GM23248 (cell line): ENCODE measurements at regions not wholly inside any gene's neighbourhood (a gene's known extent, or its start where the extent isn't known, plus 50 kb on each side); places are given as distances from the start of the nearest gene placed in this dataset.

ENCODE experiments used
- DNase-seq: peaks from one replicate; pipeline ENCODE4 v3.0.0-alpha.2; 2015
- H2AFZ ChIP-seq: fragments of 200-600 bp; sonication (generic); 2 replicates; pipeline ENCODE4 v1.6.1; 2016; ENCODE audit warnings: antibody characterized with exemption
- H3F3A ChIP-seq: fragments of 200-600 bp; sonication (generic); 2 replicates; pipeline ENCODE4 v1.6.1; 2016; ENCODE audit warnings: mild to moderate bottlenecking, antibody characterized with exemption, mixed run types; ENCODE audit not compliant: insufficient read depth
- H3K27ac ChIP-seq: fragments of 200-600 bp; sonication (generic); 2 replicates; pipeline ENCODE4 v1.5.1; 2016; ENCODE audit warnings: mild to moderate bottlenecking
- H3K27me3 ChIP-seq: fragments of 200-600 bp; sonication (generic); replicated peaks from 2 replicates; pipeline ENCODE4 v1.6.1; 2016; ENCODE audit warnings: mild to moderate bottlenecking; ENCODE audit not compliant: insufficient read depth
- H3K36me3 ChIP-seq: fragments of 200-600 bp; sonication (generic); 2 replicates; pipeline ENCODE4 v1.6.1; 2016; ENCODE audit warnings: low read depth, mild to moderate bottlenecking
- H3K4me1 ChIP-seq: fragments of 200-600 bp; sonication (generic); 2 replicates; pipeline ENCODE4 v1.6.1; 2016; ENCODE audit warnings: mild to moderate bottlenecking; ENCODE audit not compliant: insufficient read depth
- H3K4me2 ChIP-seq: fragments of 200-600 bp; sonication (generic); one replicate; pipeline ENCODE4 v1.6.1; 2016; ENCODE audit warnings: mild to moderate bottlenecking; ENCODE audit not compliant: unreplicated experiment
- H3K4me3 ChIP-seq: fragments of 200-600 bp; sonication (generic); 2 replicates; pipeline ENCODE4 v1.5.1; 2016; ENCODE audit warnings: mild to moderate bottlenecking
- H3K79me2 ChIP-seq: fragments of 200-600 bp; sonication (generic); 2 replicates; pipeline ENCODE4 v1.6.1; 2016; ENCODE audit warnings: mild to moderate bottlenecking; ENCODE audit not compliant: insufficient read depth
- H3K9ac ChIP-seq: fragments of 200-600 bp; sonication (generic); 2 replicates; pipeline ENCODE4 v1.6.1; 2016; ENCODE audit warnings: mild to moderate bottlenecking
- H3K9me2 ChIP-seq: fragments of 200-600 bp; sonication (generic); 2 replicates; pipeline ENCODE4 v1.6.1; 2016; ENCODE audit warnings: mixed run types, mild to moderate bottlenecking, moderate library complexity; ENCODE audit not compliant: insufficient read depth
- H3K9me3 ChIP-seq: fragments of 200-600 bp; sonication (generic); one replicate; pipeline ENCODE4 v1.6.1; 2017; ENCODE audit warnings: low read depth
- H4K20me1 ChIP-seq: fragments of 200-600 bp; sonication (generic); 2 replicates; pipeline ENCODE4 v1.6.0; 2016; ENCODE audit not compliant: insufficient read depth
- EZH2 ChIP-seq: fragments of 200-600 bp; sonication (generic); IDR thresholded peaks from 2 replicates; pipeline ENCODE4 v1.6.1; 2018; ENCODE audit warnings: antibody characterized with exemption, mild to moderate bottlenecking; ENCODE audit not compliant: insufficient read depth, poor library complexity, severe bottlenecking
- EZH2phosphoT487 ChIP-seq: fragments of 200-600 bp; sonication (generic); IDR thresholded peaks from 2 replicates; pipeline ENCODE4 v1.6.1; 2018; ENCODE audit warnings: antibody characterized with exemption, moderate library complexity, mild to moderate bottlenecking, low read depth; ENCODE audit not compliant: insufficient read depth
- WGBS, 2 experiments: methylation state at CpG; one replicate each; pipeline ENCODE4 v1.1.6; 2015 to 2017; ENCODE audit warnings: low lambda C conversion rate in 2 of 2, low coverage in 1 of 2; ENCODE audit errors: missing lambda C conversion rate in 2 of 2; 5-methylcytosine and 5-hydroxymethylcytosine counted together
- in situ Hi-C: fragments of 300-500 bp; cut with MboI; formaldehyde crosslinking; loops from 2 replicates; pipeline ENCODE4 v1.15.0; 2020

GRCh38 chr19:33998302-33998701, 174.0 kb upstream of the LSM14A start:
- no peak overlapping the region for H3K4me2 ChIP-seq
- no peaks in the 10 kb centered on the region for H3K4me1 ChIP-seq
- no peak for TF ChIP-seq EZH2
- no peak for TF ChIP-seq EZH2phosphoT487

GRCh38 chr19:33998739-33999345, 173.5 kb upstream of the LSM14A start:
- Histone ChIP-seq H3K27me3 (peaks cover 21% of the 10 kb centered on the region), H3F3A (no peaks in the 10 kb centered on the region), H3K4me3 (no peak overlapping the region), H3K4me2 (no peak overlapping the region), H3K9me3 (no peaks in the 10 kb centered on the region), H3K4me1 (no peaks in the 10 kb centered on the region), H3K27ac (no peak overlapping the region), H3K9ac (no peak overlapping the region), H4K20me1 (no peaks in the 10 kb centered on the region), H3K79me2 (no peaks in the 10 kb centered on the region), H3K9me2 (no peaks in the 10 kb centered on the region), H2AFZ (no peak overlapping the region), H3K36me3 (no peaks in the 10 kb centered on the region)
- TF ChIP-seq EZH2 (no peak), EZH2phosphoT487 (no peak)
- WGBS, 2 experiments = 25 to 37% methylated on average over 4 of the region's 4 CpGs
- peak; percentile 44 for DNase-seq
- in situ Hi-C loops = no loop called here

More at GRCh38 chr19:33998302-33998701, 174.0 kb upstream of the LSM14A start:
- no peaks in the 10 kb centered on the region for H4K20me1 ChIP-seq
- no peaks in the 10 kb centered on the region for H3K36me3 ChIP-seq
- H3K27me3 ChIP-seq = peaks cover 16% of the 10 kb centered on the region; the same call in 1 of the 2 replicates
- H3K27ac ChIP-seq = no peak overlapping the region
- no peak overlapping the region for H3K4me3 ChIP-seq
- H2AFZ ChIP-seq = no peak overlapping the region
- DNase-seq = no peak
- H3K9ac ChIP-seq = no peak overlapping the region
- H3F3A ChIP-seq = no peaks in the 10 kb centered on the region
- no peaks in the 10 kb centered on the region for H3K9me2 ChIP-seq
- in situ Hi-C loops = no loop called here
- 7 to 13% methylated on average over 5 of the region's 5 CpGs for WGBS, 2 experiments
- no peaks in the 10 kb centered on the region for H3K9me3 ChIP-seq
- no peaks in the 10 kb centered on the region for H3K79me2 ChIP-seq

- WGBS, 2 experiments = 21 to 23% methylated on average over 3 of the region's 3 CpGs
- Histone ChIP-seq H3K79me2 (no peaks in the 10 kb centered on the region), H3K36me3 (no peaks in the 10 kb centered on the region), H3K4me3 (no peak overlapping the region), H3K27ac (no peak overlapping the region), H2AFZ (no peak overlapping the region), H3K9me2 (no peaks in the 10 kb centered on the region), H3K4me2 (no peak overlapping the region), H3F3A (no peaks in the 10 kb centered on the region), H3K9me3 (no peaks in the 10 kb centered on the region), H4K20me1 (no peaks in the 10 kb centered on the region), H3K9ac (no peak overlapping the region), H3K27me3 (peaks cover 40% of the 10 kb centered on the region), H3K4me1 (no peaks in the 10 kb centered on the region)
- no peak for TF ChIP-seq EZH2phosphoT487
- TF ChIP-seq EZH2 = no peak
- no peak for DNase-seq
- in situ Hi-C loops = no loop called here
Observed at GRCh38 chr19:34017024-34017423, 155.3 kb upstream of the LSM14A start.

GRCh38 chr19:34017601-34018000, 154.7 kb upstream of the LSM14A start:
- no peaks in the 10 kb centered on the region for H3K4me1 ChIP-seq
- TF ChIP-seq EZH2phosphoT487 (no peak), EZH2 (no peak)
- H4K20me1 ChIP-seq = no peaks in the 10 kb centered on the region
- no peak overlapping the region for H3K4me3 ChIP-seq
- no peaks in the 10 kb centered on the region for H3K9me3 ChIP-seq
- DNase-seq = no peak
- no peaks in the 10 kb centered on the region for H3K79me2 ChIP-seq
- no peaks in the 10 kb centered on the region for H3K36me3 ChIP-seq
- 3 to 4% methylated on average over 5 of the region's 5 CpGs for WGBS, 2 experiments
- H3F3A ChIP-seq = no peaks in the 10 kb centered on the region
- in situ Hi-C loops = no loop called here
- peaks cover 40% of the 10 kb centered on the region for H3K27me3 ChIP-seq
- H2AFZ ChIP-seq = no peak overlapping the region
- H3K9ac ChIP-seq = no peak overlapping the region
- H3K9me2 ChIP-seq = no peaks in the 10 kb centered on the region
- no peak overlapping the region for H3K27ac ChIP-seq
- H3K4me2 ChIP-seq = no peak overlapping the region
